NCI-H146 (cell line): ENCODE measurements at regions not wholly inside any gene's neighbourhood (a gene's known extent, or its start where the extent isn't known, plus 50 kb on each side); places are given as distances from the start of the nearest gene placed in this dataset.
A peak's percentile ranks its signal among the peaks of the same experiment; 100 is the strongest.
"Not testable (repeated sequence)": the region's sequence is repeated elsewhere in the genome, so short reads cannot be mapped to it uniquely, and the experiment has no call there.

Source experiments
- DNase-seq: peaks from one replicate; lab custom pipeline; 2025; lab: John Stamatoyannopoulos, UW

GRCh38 chr18:10604182-10604581, 78.4 kb downstream of the NAPG start:
- DNase-seq: no peak

GRCh38 chr18:10606881-10607280, 81.1 kb downstream of the NAPG start:
- DNase-seq: not testable (repeated sequence)

- DNase-seq: peak; percentile 63
These were observed 81.8 kb downstream of the NAPG start for GRCh38 chr18:10607332-10608248.

GRCh38 chr18:10608450-10608849, 82.6 kb downstream of the NAPG start:
- not testable (repeated sequence) for DNase-seq

- DNase-seq: peak; percentile 27
These were observed 83.2 kb downstream of the NAPG start for GRCh38 chr18:10609046-10609445.

- not testable (repeated sequence) for DNase-seq
These were observed 87.4 kb downstream of the NAPG start for GRCh38 chr18:10613226-10613625.

GRCh38 chr18:10616714-10617113, 90.9 kb downstream of the NAPG start:
- DNase-seq: not testable (repeated sequence)

DNA sequence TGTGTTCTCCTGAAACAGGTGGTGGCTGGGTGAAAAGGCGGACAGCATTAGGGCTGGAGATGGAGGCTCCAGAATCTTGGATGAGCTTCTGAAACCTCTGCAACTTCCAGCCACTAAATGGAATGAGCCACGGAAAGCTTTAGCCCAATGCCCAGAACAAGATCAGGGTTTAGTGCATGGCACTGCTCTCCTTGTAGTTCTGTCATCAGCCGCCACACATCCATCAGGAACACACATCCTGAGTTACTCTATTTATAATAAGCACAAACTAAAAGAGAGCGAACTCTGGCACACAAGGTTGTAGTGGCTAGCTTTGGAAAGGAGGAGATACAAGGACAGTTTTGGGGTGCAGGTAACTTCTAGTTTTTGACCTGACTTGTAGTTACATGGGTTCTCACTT, 93.0 kb downstream of the NAPG start:
- not testable (repeated sequence) for DNase-seq

DNA sequence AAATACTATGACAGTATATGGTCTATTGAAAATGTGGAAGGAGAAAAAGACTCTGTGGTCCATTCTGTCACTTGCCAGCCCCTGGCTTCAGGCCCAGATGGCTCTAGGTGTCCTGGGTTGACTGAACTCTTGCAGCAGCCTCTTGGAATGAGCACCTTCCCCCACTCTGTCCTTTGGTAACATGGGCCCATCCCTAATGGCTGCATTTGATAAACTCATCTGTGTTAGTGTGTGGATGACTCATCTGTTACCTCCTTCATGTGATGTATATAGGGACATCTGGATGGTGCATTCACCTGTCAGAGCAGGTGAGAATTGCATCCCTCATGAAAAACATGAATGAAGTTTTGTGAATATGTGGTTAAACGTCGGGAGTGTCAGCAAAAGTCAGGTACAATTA, 93.5 kb downstream of the NAPG start:
- peak; percentile 42 for DNase-seq

- not testable (repeated sequence) for DNase-seq
These were observed 94.0 kb downstream of the NAPG start for GRCh38 chr18:10619833-10620232.
